HL-60 (cell line): ENCODE measurements at regions not wholly inside any gene's neighbourhood (a gene's known extent, or its start where the extent isn't known, plus 50 kb on each side); places are given as distances from the start of the nearest gene placed in this dataset.

Source experiments
- SPI1 ChIP-seq: IDR thresholded peaks from 2 replicates; pipeline ENCODE4 v1.6.1; 2012; ENCODE audit warnings: low read depth, mild to moderate bottlenecking, borderline replicate concordance
- TF ChIP-seq, protein P1 (sequence below): IDR thresholded peaks from 2 replicates; pipeline ENCODE4 v1.6.1; 2012; ENCODE audit warnings: low read depth; ENCODE audit not compliant: insufficient replicate concordance
- TF ChIP-seq, protein P2 (sequence below): IDR thresholded peaks from one replicate; pipeline ENCODE4 v1.5.1; 2011; ENCODE audit warnings: low read length, control low read depth, inconsistent platforms; ENCODE audit not compliant: insufficient read depth

DNA sequence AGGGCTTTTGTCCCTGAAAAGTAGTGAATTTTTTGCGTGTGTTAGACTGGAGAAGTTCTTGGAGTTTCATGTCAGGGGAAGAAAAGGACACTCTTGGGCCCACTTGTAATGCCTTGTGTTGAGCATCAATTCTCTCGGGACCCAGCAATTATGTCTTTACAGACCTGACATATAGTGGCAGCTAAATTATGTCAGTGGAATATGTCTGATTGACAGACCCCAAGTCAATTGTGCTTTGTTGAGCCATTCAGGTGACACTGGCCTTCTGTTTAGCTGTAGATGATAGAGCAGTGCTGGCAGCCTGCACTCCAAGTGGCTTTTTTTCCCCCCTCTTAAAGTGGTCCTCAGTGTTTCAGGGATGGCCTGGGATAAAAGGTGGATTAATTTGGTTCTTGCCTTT is 112.1 kb upstream of the AGBL1 start:
- TF ChIP-seq, protein P1, sequence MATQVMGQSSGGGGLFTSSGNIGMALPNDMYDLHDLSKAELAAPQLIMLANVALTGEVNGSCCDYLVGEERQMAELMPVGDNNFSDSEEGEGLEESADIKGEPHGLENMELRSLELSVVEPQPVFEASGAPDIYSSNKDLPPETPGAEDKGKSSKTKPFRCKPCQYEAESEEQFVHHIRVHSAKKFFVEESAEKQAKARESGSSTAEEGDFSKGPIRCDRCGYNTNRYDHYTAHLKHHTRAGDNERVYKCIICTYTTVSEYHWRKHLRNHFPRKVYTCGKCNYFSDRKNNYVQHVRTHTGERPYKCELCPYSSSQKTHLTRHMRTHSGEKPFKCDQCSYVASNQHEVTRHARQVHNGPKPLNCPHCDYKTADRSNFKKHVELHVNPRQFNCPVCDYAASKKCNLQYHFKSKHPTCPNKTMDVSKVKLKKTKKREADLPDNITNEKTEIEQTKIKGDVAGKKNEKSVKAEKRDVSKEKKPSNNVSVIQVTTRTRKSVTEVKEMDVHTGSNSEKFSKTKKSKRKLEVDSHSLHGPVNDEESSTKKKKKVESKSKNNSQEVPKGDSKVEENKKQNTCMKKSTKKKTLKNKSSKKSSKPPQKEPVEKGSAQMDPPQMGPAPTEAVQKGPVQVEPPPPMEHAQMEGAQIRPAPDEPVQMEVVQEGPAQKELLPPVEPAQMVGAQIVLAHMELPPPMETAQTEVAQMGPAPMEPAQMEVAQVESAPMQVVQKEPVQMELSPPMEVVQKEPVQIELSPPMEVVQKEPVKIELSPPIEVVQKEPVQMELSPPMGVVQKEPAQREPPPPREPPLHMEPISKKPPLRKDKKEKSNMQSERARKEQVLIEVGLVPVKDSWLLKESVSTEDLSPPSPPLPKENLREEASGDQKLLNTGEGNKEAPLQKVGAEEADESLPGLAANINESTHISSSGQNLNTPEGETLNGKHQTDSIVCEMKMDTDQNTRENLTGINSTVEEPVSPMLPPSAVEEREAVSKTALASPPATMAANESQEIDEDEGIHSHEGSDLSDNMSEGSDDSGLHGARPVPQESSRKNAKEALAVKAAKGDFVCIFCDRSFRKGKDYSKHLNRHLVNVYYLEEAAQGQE: no peak
- TF ChIP-seq, protein P2, sequence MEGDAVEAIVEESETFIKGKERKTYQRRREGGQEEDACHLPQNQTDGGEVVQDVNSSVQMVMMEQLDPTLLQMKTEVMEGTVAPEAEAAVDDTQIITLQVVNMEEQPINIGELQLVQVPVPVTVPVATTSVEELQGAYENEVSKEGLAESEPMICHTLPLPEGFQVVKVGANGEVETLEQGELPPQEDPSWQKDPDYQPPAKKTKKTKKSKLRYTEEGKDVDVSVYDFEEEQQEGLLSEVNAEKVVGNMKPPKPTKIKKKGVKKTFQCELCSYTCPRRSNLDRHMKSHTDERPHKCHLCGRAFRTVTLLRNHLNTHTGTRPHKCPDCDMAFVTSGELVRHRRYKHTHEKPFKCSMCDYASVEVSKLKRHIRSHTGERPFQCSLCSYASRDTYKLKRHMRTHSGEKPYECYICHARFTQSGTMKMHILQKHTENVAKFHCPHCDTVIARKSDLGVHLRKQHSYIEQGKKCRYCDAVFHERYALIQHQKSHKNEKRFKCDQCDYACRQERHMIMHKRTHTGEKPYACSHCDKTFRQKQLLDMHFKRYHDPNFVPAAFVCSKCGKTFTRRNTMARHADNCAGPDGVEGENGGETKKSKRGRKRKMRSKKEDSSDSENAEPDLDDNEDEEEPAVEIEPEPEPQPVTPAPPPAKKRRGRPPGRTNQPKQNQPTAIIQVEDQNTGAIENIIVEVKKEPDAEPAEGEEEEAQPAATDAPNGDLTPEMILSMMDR: no peak
- TF ChIP-seq SPI1: no peak
